ENCODE measurements at regions not wholly inside any gene's neighbourhood (a gene's known extent, or its start where the extent isn't known, plus 50 kb on each side); places are given as distances from the start of the nearest gene placed in this dataset.

- no peak for DNase-seq
These were observed 671.2 kb upstream of the GALNTL6 start for GRCh38 chr4:171142045-171142444.

DNA sequence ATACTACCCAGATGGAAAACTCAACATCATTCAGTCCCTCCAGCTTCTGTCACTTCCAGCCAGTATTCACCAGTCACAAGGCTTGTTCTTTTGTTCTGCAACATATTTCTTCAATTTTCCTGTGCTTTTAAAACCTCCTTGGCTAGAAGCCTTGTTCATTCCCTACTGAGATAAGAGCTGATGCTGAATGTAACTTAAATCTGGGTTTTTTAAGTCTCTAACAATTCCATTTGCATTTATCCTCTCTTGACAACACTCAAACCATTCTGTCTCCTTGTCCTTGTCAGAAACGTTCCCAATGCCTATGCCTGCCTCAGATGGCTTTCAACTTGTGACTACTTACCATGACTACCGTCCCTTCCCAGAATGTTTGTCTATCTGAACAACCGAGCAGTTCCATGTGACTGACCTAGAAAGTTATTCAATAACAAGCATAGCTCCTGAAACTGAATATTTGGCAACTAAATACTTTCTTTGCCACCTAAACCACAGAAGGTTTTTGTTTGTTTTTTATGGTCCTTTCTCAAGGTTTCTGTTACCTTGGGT lies 682.9 kb upstream of the GALNTL6 start:
- DNase-seq: no peak

DNA sequence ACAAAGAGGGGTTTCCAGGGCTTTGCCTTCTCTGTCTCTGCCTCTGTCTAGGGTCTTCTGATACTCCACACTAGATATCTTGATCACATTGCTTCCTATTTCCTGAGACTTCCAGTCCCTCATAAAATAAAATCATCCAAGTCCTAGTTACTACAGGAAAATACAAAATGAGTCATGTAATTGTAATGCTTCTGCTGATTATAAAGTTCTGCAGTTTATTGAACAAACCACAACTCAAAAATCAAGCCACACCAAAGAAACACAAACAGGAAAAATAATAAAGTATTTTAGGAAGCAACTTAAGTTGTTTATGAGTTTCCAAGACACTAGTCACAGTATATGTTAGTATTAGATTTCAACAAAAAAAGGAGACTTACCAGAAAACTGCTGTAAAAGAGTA lies 695.1 kb upstream of the GALNTL6 start:
- no peak for DNase-seq

DNA sequence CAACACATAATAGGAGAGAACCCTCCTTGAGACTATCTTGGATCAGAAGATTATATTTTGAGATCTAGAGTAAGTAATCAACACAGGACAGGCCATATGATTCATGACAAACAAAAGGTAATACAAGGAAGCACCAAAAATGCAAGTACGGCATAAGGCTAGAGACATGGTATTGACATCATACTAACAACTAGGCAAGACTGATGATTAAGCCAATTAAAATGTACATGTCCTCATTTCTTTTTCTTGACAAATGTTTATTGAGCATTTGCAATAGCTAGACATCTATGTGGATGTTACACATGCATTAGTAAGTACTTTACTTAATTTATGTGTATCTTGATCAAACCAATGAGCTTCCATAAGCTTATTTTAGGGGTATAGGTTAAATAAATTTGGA lies 695.7 kb upstream of the GALNTL6 start:
- no peak for DNase-seq

DNA sequence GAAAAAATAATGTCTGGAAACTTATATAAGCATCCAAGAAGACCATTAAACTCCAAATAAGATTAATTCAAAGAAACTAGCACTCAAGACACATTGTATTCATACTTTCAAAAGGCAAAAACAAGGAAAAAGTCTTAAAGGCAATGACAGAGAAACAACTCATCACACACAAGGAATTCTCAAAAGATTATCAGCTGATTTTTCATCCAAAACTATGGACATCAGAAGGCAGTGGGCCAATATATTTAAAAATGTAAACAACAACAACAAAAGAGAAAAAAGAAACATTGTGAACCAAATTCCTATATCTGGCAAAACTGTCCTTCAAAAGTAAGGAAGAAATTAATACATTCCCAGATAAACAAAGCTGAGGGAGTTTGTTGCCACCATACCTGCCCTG lies 711.4 kb upstream of the GALNTL6 start:
- no peak for DNase-seq

DNA sequence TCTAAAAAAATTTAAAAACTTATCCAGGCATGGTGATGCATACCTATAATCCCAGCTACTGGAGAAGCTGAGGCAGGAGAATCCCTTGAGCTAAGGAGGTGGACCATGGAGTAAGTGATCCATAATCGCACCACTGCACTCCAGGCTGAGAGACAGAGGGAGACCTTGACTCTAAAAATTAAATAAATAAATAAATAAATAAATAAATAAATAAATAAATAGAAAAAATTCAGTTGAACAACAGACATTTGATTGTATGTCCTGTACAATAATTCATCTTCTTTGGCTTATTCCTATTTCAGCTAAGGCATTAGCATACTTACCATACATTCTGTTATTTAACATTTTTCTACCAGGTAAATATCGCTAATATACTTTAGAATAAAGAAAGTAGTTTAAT lies 726.1 kb upstream of the GALNTL6 start:
- DNase-seq: no peak

DNA sequence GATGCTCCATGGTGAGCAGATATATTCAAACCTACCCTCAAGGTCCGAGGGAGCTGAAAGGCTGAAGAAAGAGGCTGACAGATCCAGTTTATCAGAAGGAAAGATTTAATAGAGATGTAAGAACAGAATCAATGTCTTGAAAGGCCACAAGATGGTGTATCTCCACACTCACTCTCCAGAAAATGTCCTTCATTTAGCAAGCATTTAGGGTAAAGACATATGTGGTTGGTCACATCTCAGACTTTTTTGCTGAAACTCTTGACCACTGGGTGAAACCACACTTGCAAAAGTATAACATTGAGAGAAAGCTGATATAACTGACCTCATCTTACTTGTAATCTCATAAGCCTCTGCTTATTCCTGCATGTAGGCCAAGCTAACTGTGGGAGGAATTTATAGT lies 745.8 kb upstream of the GALNTL6 start:
- no peak for DNase-seq

DNA sequence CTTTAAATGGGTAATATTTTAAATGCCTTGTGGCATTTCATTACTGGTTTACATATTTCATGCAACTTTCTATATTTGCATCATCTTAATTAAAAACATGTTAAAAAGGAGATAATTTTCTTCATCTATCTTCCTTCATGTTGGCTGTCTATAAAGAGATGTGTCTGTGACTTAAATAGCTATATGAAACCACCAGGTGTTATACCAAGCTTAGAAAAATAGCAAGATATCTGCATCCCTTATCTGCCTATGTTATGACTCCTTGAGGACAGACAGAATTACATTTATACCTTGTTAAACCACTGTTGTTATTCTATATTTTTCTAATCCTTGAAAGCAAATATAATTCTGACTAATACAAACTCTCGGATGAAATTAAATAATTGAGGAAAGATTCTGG lies 763.8 kb upstream of the GALNTL6 start:
- no peak for DNase-seq

- no peak for DNase-seq
These were observed 770.1 kb upstream of the GALNTL6 start for GRCh38 chr4:171042989-171043524.

- DNase-seq: no peak
These were observed 777.3 kb upstream of the GALNTL6 start for GRCh38 chr4:171035909-171036308.

DNA sequence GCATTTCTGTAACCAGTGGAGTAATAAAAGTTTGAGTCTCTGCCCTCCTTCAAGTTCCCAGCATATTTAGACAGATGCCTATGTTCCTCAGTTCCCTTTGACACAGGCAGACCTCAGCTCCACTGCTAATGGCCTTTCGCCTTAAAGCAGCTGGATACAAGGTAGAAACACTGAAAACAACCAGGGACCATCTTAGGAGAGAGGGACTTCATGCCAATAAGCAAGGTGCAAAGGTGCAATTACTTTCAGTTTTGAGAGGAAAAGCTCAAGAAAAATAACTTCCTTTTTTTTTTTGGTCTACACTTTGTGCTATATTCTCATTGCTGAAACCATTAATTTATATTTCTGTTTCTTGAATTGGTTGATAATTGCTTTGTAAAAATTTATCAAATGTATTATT lies 781.9 kb upstream of the GALNTL6 start:
- no peak for DNase-seq

DNA sequence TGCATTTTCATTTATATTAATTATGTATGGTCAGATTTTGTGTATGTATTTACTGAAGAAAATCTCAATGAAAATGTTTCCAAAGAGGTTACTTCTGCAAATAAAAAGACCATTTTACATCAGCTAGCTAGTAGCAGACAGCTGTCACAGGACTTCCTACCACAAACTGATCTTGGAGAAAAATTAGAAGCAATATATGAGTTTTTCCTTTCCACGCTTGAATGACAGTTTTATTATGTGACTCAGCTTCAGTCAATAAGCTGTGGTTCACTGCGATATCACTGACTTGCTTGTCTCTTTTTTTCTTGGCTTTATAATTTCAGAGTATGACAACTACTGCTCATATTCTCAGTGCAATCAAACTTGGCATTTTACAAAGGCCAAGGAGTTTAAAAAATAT lies 787.4 kb upstream of the GALNTL6 start:
- no peak for DNase-seq

- DNase-seq: no peak
These were observed 787.9 kb upstream of the GALNTL6 start for GRCh38 chr4:171025343-171025742.

GRCh38 chr4:171024720-171025303 lies 788.4 kb upstream of the GALNTL6 start:
- DNase-seq: no peak

DNA sequence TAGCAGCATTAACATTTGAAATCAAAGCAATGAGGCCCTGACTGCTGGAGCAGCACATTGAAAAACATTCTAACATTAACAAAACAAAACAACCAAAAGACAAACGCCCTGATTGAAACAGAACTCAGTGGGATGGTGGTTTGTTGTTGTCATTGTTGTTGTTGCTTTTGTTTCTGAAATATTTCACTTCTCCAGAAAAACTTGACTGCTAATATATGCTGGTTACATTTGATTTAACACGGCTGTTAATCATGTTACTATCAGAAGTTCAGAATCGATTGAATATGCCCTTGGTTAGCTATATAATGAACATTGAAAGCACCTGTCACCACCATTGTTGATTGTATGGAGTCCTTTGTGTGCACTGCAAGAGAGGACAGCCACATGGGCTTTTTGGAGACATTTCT lies 790.4 kb upstream of the GALNTL6 start:
- no peak for DNase-seq

- no peak for DNase-seq
These were observed 795.6 kb upstream of the GALNTL6 start for GRCh38 chr4:171017593-171017992.

GRCh38 chr4:171016145-171016544 lies 797.1 kb upstream of the GALNTL6 start:
- DNase-seq: no peak

DNA sequence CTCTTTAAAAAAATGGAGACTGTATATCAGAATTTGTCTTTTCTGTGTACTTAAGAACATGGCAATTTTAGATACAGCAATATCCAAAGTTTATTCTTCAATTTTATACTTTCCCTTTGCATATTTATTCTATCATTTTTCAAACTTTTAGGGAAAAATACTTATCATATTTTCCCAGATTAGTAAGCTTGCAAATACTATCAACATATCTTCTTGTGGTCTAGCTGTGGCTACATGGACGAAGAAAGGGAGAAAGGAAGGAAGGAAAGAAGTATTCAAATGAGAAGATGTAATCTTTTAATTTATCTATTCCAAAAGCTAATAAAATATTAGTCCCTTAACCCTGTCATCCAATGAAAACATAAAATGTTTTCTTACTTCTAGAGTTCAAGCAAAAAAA lies 797.8 kb upstream of the GALNTL6 start:
- no peak for DNase-seq

GRCh38 chr4:171007618-171008390 lies 805.4 kb upstream of the GALNTL6 start:
- no peak for DNase-seq

- no peak for DNase-seq
These were observed 811.0 kb upstream of the GALNTL6 start for GRCh38 chr4:171002246-171002645.

GRCh38 chr4:170990989-170991589 lies 822.1 kb upstream of the GALNTL6 start:
- DNase-seq: no peak

- no peak for DNase-seq
These were observed 824.8 kb upstream of the GALNTL6 start for GRCh38 chr4:170988446-170988845.

DNA sequence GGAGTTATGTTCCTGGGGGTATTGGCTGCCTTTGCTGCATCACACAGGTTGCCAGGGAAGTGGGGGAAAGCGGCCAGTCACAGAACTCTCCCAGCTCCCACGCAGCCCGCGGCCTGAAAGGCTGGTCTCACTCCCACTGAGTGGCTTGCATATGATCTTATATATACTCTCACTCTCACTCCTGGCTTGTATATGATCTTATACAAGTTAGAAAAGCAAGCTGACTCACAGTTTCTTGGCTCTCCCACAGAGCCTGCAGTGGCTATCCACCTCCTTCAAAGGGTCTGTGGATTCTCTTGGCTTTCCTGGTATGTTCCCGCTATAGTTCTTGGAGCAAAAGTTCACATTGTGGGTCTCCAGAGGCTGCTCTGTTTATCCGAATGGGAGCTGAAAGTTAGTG lies 833.5 kb upstream of the GALNTL6 start:
- no peak for DNase-seq

GRCh38 chr4:170978990-170979389 lies 834.2 kb upstream of the GALNTL6 start:
- no peak for DNase-seq
